AG04449 (cell line): ENCODE measurements at regions not wholly inside any gene's neighbourhood (a gene's known extent, or its start where the extent isn't known, plus 50 kb on each side); places are given as distances from the start of the nearest gene placed in this dataset.
"Not testable (repeated sequence)": the region's sequence is repeated elsewhere in the genome, so short reads cannot be mapped to it uniquely, and the experiment has no call there.

Experiments used
- CTCF ChIA-PET: fragments of 350-600 bp; formaldehyde crosslinking; extraction: SDS; loops from one replicate; lab custom pipeline; 2021; ENCODE audit warnings: antibody characterized with exemption; lab: Yijun Ruan, JAX
- POLR2A ChIA-PET: fragments of 400-600, 350-600 bp; formaldehyde crosslinking; extraction: SDS; loops from one replicate; lab custom pipeline; 2020; ENCODE audit warnings: antibody characterized with exemption, inconsistent platforms; lab: Yijun Ruan, JAX
- DNase-seq: peaks from one replicate; pipeline ENCODE4 v3.0.0-alpha.2; 2010; ENCODE audit warnings: low read depth, low spot score
- H3K4me3 ChIP-seq: 2 replicates; pipeline ENCODE4 v1.5.1; 2011; ENCODE audit warnings: low read depth, mild to moderate bottlenecking, control low read depth, low read length
- TF ChIP-seq, protein P1 (sequence below): IDR thresholded peaks from one replicate; pipeline ENCODE4 v1.5.1; 2011; ENCODE audit warnings: mild to moderate bottlenecking, moderate library complexity, low read length, control low read depth, inconsistent platforms; ENCODE audit not compliant: insufficient read depth; ENCODE audit errors: missing control alignments

DNA sequence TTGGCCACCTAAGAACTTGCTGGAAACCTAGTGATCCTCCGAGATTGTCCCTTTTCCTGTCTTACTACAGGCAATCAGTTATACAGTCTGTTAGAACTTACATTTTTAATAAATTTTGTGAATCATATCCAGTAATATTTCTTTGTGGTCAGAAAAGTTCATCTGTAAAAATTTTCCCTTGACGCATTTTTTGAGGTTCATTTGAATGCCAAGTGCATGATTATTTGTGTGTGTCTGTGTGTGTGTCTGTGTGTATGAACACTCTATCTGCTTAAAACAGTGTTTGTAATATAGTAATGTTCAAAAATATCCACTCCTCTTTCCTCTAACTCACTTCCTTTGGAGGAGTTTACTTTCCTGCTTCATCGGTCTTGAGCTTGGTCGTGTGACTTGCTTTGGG lies 468.7 kb upstream of the FLRT2 start:
- ChIA-PET CTCF (no interaction called here), POLR2A (no interaction called here)
- H3K4me3 ChIP-seq: no peak overlapping the region
- DNase-seq: no peak
- TF ChIP-seq, protein P1, sequence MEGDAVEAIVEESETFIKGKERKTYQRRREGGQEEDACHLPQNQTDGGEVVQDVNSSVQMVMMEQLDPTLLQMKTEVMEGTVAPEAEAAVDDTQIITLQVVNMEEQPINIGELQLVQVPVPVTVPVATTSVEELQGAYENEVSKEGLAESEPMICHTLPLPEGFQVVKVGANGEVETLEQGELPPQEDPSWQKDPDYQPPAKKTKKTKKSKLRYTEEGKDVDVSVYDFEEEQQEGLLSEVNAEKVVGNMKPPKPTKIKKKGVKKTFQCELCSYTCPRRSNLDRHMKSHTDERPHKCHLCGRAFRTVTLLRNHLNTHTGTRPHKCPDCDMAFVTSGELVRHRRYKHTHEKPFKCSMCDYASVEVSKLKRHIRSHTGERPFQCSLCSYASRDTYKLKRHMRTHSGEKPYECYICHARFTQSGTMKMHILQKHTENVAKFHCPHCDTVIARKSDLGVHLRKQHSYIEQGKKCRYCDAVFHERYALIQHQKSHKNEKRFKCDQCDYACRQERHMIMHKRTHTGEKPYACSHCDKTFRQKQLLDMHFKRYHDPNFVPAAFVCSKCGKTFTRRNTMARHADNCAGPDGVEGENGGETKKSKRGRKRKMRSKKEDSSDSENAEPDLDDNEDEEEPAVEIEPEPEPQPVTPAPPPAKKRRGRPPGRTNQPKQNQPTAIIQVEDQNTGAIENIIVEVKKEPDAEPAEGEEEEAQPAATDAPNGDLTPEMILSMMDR: no peak

DNA sequence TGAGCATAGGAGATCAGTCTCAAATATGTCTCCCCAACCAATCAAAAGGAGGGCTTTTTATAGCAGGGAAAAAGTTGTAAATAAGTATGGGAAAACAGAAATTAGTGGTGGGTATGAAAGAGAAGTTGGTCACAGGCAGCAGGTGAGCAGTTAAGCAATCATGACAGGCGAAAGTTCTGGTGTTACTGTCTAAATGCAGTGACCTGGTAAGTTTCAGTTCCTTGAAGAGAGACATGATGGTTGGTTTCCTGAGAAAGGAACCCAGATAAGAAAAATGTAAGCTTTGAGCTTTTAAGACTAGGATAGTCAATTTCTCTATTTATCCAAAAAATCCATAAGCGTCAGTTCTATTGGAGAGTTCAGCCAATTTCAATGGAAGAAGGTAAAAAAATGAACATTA lies 466.2 kb upstream of the FLRT2 start:
- DNase-seq: no peak
- TF ChIP-seq, protein P1: no peak
- CTCF ChIA-PET: no interaction called here
- no peak overlapping the region for H3K4me3 ChIP-seq
- POLR2A ChIA-PET: no interaction called here

DNA sequence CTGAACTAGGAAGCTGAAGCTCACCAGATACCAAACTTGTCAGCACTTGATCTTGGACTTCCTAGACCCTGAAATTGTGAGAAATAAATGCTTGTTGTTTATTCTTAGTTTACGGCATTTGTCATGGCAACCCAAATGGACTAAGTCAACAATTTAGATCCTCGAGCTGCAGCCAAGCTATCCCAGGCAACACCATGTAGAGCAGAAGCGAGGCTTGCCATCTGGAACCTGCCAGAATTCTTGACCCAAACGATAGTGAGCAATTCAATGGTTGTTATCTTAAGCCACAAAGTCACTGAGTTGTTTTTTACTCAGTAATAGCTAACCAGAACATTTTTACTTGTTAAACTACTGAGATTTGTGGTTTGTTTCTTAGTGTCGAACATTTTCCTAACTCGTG lies 458.5 kb upstream of the FLRT2 start:
- CTCF ChIA-PET: no interaction called here
- no peak for DNase-seq
- TF ChIP-seq, protein P1: no peak
- POLR2A ChIA-PET: no interaction called here
- H3K4me3 ChIP-seq: no peak overlapping the region

DNA sequence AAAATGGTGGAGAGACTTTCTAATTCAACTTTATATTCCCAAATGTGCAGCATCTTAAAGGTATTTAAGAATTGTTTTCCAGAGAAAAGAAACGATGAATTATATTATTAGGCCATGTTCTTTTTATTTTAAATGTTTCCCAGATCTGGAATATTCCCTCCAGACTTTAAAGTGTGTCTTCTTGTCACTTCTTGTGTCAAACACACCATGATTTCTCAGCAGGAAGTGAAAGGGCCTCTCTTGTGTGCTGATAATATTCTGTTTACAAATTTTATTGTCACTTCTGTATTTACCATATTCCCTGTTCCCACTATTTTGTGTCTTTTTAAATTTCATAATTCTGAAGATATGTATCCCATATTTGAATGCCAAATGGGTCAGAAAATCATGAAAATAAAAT lies 455.0 kb upstream of the FLRT2 start:
- ChIA-PET POLR2A (no interaction called here), CTCF (no interaction called here)
- TF ChIP-seq, protein P1: no peak
- no peak for DNase-seq
- no peak overlapping the region for H3K4me3 ChIP-seq

DNA sequence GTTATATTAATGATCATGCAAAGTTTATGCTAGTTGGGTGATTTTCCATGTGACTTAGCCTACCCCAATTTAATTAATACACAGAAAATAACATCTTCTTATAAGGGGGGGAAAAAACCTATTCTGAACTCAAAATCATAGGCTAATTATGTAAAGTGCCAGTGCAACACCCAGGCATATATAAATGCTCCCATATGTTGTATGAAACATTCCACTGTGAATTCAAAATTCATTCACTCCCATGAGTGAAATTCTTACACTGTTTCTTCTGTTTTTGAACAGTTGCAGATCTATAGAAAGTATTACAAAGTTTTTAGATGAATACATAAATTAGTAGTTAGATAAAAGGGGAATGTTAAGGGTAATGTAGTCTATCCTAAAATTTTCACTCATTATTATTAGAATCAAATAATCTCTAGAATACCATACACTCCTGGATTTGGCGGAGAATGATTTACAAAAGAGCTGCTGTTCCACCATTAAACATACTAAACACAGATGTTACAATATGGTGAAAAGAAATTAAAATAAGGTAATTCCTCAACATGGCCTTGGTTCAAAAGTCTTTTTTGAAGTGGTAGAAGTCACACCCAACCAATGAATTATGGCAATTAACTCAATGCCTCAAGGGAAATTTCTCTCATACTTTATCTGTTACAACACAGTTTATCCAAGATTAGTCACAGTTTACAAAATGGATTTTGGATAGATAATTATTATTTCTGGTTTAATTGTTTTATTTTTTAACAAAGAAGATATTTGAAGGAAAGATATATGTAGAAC lies 454.1 kb upstream of the FLRT2 start:
- TF ChIP-seq, protein P1: no peak
- H3K4me3 ChIP-seq: no peak overlapping the region
- CTCF ChIA-PET: no interaction called here
- DNase-seq: no peak
- POLR2A ChIA-PET: no interaction called here

DNA sequence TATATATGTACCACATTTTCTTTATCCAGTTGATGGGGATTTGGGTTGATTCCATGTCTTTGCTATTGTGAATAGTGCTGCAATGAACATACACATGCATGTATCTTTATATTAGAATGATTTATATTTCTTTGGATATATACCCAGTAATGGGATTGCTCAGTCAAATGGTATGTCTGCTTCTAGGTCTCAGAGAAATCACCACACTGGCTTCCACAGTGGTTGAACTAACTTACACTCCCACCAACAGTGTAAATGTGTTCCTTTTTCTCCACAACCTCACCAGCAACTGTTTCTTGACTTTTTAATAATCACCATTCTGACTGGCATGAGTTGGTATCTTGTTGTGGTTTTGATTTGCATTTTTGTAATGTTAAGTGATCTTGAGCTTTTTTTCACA lies 452.2 kb upstream of the FLRT2 start:
- H3K4me3 ChIP-seq, POLR2A ChIA-PET, CTCF ChIA-PET, DNase-seq: not testable (repeated sequence)
